HG03066 (cell line): ENCODE measurements at regions not wholly inside any gene's neighbourhood (a gene's known extent, or its start where the extent isn't known, plus 50 kb on each side); places are given as distances from the start of the nearest gene placed in this dataset.
"Not testable (repeated sequence)": the region's sequence is repeated elsewhere in the genome, so short reads cannot be mapped to it uniquely, and the experiment has no call there.

Experiments used
- ATAC-seq: cut with Tn5 transposase; IDR thresholded peaks from one replicate; pipeline ENCODE4 v1.9.1; 2021; ENCODE audit warnings: low read depth; ENCODE audit not compliant: unreplicated experiment

- ATAC-seq, result no peak
Observed at GRCh38 chr3:72630327-72630968, 217.8 kb downstream of the SHQ1 start.

GRCh38 chr3:72629191-72629631 lies 219.0 kb downstream of the SHQ1 start:
- peak; percentile 70 for ATAC-seq

DNA sequence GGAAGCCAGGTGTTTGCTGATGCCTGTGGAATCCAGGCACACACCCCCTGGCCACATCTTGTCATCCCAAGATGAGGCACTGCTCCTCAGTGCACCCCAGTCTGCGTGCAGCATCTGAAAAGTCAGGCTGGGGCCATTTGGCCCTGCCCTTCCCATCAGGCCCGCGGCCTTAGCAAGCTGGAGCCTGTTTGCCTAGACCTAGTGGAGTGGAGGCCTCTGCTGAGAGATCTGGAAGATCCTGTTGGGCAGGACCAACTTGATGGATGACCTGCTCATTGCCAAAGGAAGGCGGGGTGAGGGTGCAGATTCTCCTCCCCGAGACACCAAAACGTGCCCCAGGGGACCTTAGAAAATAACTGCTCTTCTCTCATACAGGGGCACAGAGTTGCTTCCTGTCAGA lies 220.2 kb downstream of the SHQ1 start:
- ATAC-seq, result no peak

DNA sequence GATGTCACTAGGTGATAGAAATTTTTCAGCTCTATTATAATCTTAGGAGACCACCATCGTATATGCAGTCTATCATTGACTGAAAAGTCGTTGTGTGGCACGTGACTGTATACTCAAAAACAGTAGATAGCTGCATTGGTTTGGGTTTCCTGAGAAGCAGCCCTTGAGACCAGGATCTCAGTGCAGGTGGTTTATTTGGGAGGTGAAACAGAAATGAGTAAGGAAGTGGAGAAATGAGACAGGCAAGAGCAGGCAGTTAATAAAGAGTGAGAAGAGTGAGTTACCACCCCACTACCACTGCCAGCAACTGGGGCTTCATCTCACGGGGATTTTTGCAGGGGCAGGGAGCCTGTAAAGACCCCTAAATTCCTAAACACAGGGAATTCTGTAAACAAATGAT lies 221.0 kb downstream of the SHQ1 start:
- no peak for ATAC-seq

- ATAC-seq, result no peak
Observed at GRCh38 chr3:72625602-72626337, 222.5 kb downstream of the SHQ1 start.

- no peak for ATAC-seq
Observed at GRCh38 chr3:72624656-72625055, 223.6 kb downstream of the SHQ1 start.

- no peak for ATAC-seq
Observed at GRCh38 chr3:72618739-72619138, 229.5 kb downstream of the SHQ1 start.

DNA sequence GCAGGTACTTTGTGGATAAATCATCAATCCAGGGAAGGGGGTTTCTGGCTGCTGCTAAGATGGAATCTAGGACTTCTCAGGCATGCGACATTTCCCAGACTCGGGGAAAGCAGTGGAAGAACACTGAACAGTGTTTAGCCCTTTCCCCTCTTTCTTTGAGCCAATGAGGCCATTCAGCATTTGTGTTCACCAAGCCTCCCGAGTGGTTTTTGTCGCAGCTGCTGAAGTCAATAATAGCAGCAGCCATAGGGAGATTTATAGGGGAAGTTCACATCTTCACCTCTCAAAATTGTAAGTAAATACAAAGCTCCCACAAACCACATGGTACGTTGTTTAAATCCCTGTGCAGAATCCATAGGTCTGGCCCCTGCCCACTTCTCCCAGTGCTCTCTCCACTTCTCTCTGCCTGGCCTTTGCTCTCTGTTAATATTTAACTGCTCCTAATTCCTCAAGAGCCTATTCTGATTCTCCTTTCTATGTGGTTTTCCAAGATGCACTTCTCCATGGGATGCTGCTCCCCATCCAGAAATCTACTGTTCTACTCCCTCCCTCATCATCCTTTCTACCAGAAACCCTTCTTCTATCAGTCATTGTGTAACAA lies 230.7 kb downstream of the SHQ1 start:
- no peak for ATAC-seq

DNA sequence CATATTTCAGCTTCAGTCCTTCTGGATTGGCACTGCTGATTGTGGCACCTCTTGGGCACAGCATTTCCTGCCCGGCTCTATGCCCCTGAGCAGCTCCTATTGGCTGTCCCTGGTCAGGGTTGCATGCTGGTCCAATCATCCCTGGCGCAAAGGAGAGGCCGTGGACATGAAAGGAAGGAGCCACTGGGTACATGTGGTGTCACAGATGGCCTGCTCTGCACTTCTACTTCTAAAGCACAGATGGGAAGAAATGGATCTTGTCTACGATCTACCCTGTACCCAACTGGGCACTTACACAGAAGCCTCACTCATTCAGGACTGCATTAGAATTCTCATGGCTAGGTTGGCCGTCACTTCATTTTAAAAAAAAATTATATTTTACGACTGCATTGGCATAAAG lies 232.5 kb downstream of the SHQ1 start:
- no peak for ATAC-seq

DNA sequence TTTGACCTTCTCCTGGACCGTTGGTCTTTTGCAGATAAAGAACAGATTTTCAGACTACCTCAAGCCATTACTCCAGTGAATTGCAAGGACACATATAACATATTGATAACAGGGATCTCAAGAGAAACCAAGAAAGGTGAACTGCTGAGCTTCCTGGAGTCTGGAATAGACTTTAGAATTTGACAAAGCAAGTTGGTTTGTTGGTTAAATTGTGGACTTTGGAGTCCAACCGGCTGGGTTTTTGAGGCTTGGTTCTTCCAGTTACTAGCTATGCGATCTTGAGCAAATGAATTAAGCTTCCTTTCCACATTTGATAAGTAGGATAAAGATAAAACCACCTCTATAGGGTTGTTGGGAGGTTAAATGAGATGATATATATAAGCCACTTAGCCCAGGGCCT lies 233.1 kb downstream of the SHQ1 start:
- ATAC-seq, result no peak

DNA sequence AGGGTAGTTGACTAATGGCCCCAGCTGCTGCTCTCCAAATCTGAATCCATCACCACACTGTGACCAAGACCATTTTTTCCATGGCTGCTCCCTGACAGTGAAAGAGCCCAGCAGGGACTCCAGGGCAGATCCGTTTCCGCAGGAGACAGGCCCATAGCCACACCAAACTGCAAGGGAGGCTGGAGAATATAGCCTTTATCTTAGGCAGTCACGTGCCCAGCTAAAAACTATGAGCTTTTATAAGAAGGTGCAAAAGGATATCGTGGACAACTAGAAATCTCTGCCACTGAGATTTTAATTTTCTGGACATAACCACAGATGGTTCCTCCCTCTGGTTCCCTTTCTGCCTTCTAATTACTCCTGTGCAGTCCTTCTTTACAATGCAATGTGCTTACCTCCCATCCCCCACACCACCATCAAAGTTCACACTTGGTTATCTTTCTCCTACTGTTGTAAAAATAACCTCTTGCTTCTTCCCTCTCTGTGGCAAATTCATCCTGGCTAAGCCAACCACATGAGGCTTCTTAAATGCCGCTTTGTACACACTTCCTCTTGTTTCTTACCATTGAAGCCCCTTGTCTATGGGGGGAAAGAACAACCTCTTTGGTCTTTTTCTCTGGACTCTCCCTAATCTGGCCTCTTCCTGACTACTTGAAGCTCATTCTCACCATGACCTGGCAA lies 233.7 kb downstream of the SHQ1 start:
- no peak for ATAC-seq

- ATAC-seq, result no peak
Observed at GRCh38 chr3:72613871-72614270, 234.4 kb downstream of the SHQ1 start.

DNA sequence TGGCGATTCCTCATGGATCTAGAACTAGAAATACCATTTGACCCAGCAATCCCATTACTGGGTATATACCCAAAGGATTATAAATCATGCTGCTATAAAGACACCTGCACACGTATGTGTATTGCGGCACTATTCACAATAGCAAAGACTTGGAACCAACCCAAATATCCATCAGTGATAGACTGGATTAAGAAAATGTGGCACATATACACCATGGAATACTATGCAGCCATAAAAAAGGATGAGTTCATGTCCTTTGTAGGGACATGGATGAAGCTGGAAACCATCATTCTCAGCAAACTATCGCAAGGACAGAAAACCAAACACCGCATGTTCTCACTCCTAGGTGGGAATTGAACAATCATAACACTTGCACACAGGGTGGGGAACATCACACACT lies 239.1 kb downstream of the SHQ1 start:
- ATAC-seq, result not testable (repeated sequence)

- ATAC-seq, result no peak
Observed at GRCh38 chr3:72606005-72606800, 242.0 kb downstream of the SHQ1 start.

- no peak for ATAC-seq
Observed at GRCh38 chr3:72604328-72604727, 243.9 kb downstream of the SHQ1 start.

GRCh38 chr3:72601983-72602750 lies 246.1 kb downstream of the SHQ1 start:
- ATAC-seq, result no peak

DNA sequence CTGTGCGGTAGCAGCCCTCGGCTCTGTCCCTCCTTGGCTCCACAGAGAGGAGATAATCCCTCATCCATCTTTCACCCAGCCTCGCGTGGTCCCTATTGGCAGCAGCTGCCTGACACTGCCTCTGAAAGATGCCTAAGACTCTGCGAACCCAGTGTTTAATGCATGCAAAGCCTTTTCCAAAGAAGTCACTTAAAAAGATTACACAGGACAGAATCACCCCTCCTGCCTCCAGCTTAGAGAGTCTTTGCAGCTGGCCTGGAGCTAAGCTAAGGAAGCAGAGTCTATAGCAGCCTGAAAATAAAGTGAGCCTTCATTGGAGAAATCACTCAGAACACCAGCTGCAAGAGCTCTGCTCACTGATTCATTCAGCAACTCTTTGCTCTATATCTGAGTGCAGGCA lies 247.2 kb downstream of the SHQ1 start:
- ATAC-seq, result no peak

GRCh38 chr3:72597756-72598195 lies 250.5 kb downstream of the SHQ1 start:
- no peak for ATAC-seq

GRCh38 chr3:72597043-72597442 lies 251.2 kb downstream of the SHQ1 start:
- ATAC-seq, result no peak
